GM18508 (cell line): ENCODE measurements at regions not wholly inside any gene's neighbourhood (a gene's known extent, or its start where the extent isn't known, plus 50 kb on each side); places are given as distances from the start of the nearest gene placed in this dataset.

Source experiments
- ATAC-seq: cut with Tn5 transposase; IDR thresholded peaks from one replicate; pipeline ENCODE4 v1.9.1; 2021; ENCODE audit warnings: moderate number of reproducible peaks; ENCODE audit not compliant: insufficient read depth, unreplicated experiment

DNA sequence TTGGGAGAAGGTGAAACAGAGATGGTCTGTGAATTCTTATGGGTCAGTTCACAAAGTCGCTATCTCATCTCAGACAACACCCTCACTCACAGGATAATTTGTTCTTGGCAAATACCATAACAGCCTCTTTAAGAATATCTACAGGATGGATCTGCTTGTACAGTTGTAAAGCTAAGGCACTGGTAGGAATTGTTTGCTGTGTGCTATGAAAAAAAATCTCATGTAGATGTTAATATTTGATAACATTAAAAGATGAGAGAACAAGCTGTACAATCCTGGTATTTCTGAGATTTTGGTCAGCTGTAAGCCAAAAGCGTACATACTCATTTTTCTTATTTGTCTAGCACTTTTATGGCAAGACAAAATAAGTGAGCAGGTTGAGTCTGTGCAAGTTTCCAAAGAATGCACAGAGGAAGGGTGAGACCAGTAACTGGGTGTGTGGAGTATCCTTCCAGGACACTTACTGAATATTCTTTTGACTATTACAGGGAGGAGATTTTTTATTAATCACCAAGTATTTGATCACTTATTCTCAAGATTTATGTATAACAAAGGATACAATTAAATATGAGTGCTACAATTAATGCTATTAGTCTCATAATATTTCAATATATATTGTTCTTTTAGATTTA, 814.5 kb upstream of the MIR17HG start:
- no peak for ATAC-seq

DNA sequence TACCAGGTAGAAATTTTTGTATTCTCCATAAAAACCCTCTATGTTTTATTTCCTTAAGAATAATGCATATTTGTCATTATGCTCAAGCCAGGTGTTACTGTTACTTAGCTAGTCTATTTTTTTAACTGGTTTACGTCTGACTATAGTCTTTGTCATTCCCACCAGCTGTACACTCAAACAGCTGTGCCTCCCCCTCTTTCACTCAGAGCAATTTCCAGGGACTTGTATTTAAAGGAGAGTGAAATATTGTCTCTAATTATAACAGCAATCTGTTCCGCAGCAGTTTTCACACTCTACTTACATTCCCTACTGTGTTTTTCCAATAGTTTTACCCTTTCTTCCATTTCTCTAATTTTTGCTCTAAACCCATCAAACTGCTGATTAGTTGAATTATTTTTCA, 813.6 kb upstream of the MIR17HG start:
- ATAC-seq = no peak

DNA sequence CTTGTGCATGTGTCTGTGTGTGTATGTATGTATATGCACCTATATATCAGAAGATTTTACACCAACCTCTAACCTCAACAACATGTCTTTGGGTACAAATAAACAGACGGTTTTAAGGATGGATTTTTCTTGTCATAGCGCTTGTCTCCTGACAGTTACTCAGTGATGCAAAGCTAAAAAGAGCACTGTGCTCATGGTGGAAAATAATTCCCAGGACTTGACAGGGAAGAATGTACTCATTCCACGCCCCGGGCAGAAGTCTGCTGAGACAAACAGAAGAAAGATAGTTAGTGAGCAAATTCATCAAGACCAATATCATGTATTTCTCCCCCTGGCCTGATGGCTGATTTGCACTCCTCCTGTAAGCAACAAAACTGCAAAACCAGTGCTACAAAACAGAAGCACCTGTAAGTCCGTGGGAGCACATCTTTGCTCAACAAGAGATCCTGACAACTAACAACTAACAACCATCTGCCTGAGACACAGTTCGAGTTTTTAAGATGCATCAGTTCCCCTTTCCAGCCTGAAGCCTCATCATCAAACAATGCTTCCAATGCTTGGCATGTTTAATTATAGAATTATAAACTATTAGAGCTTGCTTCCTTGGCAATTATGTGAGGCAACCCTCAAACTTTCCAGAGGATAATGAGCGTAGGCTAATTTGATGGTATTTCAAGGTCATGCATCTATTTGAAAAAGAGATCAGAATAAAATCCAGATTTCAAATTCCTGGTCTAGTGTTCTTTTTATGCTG, 812.7 kb upstream of the MIR17HG start:
- ATAC-seq = no peak

DNA sequence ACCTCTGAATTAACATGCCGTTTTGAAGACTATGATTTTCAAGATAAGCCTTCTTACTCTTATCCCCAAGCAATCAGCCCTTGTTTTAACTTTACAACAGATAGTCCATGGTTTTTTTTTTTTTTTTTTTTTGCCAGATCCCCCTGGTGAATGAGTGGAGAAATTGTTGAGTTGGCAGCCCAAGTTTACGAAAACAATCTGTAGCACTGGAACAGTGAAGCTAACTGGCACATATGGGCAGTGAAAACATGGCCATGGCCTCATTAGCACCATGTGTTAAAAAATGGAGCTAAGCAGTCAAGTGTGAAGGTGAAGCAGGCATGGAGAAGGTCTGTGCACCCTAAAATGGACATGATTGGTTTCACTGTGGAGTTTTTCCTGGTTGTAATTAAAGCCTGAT, 812.1 kb upstream of the MIR17HG start:
- no peak for ATAC-seq

DNA sequence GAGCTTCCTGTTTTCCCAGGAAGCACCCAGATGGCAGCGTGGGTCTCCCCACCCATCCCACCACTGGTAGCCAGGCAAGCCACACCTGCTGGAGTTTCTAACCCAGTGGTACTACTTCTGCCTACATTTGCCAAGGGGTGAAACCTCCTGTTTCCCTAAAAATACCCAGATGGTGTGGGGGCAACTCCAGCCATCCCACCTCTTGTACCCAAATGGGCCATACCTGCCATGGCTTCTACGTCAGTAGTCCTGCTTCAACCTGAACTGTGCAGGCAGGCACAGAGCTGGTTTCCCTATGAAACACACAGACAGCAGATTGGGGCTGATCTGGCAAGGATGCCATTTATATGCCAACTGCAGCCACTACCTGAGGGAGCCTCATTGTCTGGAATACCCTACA, 809.4 kb upstream of the MIR17HG start:
- ATAC-seq = no peak

DNA sequence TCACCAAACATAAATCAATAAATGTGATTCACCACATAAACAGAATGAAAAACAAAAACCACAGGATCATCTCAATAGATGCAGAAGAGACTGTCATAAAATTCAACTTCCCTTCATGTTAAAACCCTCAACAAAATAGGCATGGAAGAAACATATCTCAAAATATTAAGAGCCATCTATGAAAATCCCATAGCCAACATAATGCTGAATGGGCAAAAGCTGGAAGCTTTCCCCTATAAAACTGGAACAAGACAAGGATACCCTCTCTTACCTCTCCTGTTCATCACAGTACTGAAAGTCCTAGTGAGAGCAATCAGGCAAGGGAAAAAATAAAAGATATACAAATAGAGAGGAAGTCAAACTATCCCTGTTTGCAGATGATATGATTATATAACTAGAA, 806.1 kb upstream of the MIR17HG start:
- ATAC-seq = no peak

DNA sequence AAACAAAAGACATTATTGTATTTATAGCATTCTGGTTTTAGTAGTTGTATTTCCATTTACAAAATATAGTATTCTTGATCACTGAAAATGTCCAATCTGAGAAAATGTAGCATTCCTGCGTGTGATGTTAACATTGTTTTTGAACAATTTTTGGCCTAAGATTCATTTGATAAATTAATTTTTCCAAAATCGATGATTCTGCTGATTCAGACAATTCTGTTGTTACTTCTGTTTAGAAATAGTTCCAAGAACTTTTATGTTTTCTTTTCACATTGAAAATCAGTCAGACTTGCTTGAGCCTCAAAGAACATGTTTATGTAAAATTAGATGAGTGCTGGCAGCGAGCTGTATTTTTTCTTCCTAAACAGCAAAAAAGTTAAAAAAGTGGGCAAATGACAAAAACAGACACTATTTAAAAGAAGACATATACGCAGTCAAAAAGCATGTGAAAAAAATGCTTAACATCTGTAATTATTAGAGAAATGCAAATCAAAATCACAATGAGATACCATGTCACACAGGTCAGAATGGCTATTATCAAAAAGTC, 804.5 kb upstream of the MIR17HG start:
- no peak for ATAC-seq

DNA sequence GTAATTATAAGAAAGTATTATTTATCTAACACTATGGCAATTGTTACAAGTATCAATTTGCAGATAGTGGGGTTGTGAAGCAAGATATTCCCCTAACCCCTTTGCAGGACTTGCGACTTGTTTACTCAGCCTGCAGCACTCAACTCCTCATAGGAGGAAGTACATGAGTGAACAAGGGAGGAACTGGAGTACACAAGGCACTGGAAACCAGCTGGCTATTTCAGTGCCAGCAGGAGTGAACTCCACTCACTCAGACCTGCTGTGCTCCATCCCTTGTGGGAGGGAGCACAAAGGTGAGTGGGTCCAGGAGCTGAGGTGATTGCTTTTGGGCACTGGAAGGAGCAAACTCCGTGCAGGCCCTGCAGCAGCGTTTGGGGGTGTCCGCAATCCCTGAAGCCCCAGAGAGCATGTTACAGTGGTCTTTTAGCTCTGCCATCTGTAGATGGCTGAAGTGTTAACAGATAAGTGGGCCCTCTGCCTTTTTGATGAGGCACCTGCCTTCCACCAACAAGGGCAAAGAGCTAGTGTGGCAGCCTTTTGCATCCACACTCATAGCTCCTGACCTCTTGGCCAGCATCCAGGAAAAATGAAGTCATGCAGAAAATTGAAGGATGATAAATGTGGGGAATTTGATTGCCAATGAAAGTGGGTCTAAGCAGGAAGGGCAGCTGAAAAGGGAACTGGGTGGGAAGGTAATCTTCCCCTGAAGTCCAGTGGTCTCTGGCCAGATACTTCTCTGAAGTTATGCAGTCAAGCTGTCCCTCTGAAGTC, 802.2 kb upstream of the MIR17HG start:
- no peak for ATAC-seq

DNA sequence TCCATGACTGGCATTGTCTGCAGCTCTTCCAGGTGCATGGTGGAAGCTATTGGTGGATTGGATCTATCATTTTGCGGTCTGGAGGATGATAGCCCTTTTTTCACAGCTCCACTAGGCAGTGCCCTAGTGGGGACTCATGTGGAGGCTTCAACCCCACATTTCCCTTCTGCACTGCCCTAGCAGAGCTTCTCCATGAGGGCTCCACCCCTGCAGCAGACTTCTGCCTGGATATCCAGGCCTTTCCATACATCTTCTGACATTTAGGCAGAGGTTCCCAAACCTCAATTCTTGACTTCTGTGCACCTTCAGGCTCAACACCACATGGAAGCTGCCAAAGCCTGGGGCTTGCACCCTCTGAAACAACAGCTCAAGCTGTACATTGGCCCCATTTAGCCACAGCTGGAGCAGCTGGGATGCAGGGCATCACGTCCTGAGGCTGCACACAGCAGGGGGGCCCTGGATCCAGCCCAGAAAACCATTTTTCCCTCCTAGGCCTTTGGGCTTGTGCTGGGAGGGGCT, 800.2 kb upstream of the MIR17HG start:
- ATAC-seq = no peak

DNA sequence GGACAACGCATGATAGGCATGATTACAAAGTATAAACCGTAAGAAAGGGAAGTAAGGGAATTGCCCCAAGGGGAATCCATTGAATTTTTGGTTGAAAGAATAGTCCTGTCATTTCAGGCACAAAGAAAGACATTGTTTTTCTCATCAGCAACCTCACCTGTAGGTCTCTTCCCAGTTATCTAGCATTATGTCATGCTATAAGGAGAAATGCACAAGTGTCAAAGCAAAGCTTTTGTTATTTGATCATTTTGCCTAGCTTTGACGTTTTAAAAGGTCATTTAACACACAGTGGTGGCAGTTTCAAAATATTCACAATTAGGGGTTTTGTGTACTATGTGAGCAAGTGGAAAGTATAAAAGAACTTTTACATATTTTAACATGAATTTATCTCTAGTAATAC, 796.2 kb upstream of the MIR17HG start:
- no peak for ATAC-seq

DNA sequence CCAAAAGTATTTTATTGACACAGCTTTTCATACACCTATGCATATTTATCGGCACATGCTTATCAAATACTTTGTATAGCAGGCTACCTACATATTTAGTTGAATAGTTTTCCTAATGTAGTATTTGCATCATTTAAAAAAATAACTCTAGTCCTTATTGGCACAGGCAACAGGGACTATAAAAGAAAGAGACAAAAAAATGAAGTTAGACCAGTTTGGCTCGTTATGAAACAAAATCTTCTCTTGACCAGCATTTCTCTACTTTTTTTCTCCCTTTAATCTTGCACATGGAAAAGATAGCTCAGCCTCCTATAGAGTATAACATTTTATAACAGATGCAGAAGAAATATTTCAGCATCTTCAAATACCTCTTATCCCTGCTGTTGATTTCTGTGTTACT, 794.8 kb upstream of the MIR17HG start:
- ATAC-seq = no peak

DNA sequence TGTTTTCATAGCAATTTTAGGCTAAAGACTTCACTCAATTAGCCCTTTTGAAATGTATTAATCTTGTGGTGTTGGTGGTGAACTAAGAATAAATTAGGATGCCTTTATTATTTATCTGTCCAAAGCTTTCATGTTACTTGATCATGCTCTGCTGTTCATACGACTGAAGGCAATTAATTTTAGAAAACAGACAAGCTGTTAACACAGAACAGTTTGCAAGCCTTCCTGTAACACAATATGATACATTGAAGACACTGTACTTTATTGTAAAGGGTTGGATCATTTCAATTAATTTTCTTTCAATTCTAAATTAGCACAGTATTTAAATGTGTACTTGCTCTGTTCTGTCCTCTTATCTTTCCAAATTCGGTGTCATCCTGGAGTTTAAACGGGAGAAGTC, 794.3 kb upstream of the MIR17HG start:
- ATAC-seq = no peak

DNA sequence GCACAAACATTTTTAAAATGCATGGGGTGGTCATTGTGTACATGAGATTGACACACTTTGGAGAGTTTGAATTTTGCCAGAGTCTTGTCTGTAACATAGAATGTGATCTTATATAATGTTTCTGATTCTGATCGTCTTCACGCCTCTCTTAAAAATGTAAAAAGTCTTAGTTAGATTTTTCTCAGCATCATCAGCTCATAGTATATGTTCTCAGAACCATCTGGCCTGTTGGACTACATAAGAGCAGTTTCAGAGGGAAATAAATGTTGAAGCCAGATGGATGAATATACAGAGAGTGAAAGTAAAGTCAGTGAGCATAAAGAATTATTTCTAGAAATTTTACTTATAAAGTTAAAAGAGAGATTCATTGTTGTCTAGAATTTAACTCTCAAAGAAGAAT, 789.9 kb upstream of the MIR17HG start:
- ATAC-seq = no peak

DNA sequence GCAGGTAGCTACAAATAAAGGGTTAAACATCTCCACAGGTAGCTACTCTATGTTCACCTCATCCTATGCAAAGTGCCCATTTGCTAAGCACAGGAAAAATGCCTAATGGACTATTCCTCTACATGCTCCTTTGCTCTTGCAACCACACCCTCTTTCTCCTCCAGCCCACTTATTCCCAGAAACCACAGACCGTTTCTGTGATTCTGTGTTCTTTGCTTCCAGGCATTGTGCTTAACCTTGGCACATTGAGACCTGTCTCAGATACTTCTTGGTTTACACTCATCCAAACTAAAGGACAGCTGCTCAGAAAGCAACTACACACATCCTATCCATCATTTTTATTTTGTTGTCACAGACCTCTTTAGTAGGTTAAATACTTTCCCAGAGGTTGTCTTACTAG, 785.0 kb upstream of the MIR17HG start:
- ATAC-seq = no peak

DNA sequence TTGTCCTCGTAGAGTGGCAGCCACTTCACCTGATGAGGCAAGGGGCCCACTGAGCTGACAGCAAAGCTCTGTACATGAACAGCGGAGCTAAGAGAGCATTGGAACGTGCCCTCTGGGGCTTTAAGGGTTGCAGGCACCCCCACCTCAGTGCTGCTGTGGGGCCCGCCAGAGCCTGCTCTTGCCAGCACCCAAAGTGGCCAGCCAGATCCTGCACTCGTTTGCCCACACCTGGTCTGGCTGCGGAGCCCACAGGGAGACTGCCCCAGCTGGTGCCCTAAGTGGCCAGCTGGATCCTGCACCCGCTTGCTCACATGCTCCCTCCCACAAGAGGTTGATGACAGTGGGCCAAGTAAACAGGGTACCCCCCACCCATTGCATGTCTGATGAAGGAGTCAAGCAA, 783.4 kb upstream of the MIR17HG start:
- ATAC-seq = no peak

DNA sequence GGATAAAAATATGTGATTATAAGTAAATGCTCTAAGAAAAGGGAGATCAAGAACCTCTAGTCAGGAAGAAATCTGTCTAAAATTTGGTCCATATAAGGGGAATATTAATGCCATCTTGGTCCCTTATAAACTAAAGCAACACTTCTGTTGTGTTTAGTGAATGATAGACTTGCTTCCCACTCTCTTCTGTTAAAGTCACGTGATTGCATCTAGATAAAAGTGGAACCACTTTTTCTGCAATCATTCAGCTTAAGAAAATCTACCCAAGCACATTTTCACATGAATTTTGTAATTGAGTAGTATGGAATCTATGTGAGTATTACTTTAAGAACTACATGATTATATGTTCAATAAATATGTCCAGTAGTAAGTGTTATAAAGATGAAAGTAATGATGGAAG, 782.9 kb upstream of the MIR17HG start:
- ATAC-seq = no peak

DNA sequence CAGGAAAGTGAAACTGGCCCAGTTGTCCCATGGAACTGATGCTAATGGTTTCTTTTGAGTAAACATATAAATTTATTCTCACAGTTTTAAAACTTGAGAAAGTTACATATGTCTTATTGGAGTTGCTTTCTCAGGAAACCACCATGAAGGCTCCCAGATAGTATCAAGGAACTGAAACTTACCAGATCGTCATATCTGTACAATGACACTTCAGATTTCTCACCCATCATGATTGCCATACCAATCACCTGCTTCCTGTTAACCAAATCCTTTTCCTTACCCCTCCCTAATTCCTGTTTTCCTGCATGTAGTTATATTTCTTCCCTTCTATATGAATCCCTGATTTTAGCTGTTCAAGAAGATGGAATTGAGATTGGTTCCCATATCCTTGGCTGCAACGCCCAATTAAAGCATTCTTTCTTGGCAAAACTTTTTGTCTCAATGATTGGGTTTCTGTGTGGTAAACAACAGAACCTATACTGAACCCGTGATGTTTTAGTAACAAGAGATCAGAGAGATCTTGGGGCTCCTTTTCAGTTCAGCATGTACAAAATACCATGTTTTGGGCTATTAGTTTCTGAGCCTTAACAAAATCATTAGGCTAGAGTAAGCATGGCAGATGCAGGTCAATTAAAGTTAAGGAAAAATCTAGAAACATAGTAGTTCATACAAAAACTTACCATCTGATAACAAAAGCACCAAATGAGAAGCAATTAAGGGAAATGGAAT, 781.3 kb upstream of the MIR17HG start:
- ATAC-seq = no peak

DNA sequence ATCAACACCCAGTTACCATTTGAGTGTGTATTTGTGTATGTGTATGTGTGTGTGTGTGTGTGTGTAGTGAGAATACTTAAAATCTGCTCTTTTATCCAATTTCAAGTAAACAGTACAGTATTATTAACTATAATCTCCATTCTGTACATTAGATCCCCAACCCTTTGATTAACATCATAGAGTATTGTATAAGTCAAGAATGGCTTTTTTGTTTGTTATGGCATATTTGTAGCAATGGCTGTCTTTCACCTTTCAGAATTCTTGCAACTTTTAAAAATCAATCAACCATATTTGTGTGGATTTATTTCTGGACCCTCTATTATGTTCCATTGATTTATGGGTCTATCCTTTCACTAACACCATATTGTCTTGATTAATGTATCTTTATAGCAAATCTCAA, 779.3 kb upstream of the MIR17HG start:
- ATAC-seq = no peak

DNA sequence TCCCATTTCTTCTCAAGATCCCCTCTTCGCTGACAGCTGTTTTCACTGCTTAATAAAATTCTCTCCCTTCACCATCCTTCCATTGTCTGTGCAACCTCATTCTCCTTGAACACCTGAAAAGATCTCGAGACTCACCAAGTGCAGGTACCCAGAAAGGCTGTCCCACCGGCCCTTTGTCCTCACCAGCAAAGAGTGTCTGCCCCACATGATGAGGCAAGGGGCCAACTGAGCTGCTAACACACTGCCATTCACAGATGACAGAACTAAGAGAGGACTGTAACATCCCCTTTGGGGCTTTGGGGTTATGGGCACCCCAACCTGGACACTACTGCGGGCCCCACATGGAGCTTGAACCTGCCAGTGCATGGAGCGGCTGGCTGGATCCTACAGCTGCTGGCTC, 771.4 kb upstream of the MIR17HG start:
- ATAC-seq = no peak

DNA sequence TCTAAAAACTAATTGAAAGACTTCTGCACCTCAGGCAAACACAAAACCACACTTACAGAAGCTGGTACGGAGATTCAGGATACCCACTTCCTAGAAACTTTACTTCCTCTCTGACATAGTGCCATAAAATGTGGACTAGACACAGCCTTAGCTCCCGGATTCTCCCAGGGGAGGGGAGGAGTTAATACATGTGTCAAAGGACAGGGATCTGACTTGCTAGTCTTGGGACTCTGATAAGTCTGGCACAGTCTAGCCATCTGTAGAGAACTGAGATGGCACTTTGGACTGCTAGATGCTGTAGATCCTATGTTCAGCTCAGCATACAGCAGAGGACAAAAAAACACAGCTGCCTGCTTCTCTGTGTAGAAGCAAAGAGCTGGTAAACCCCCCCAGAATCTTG, 769.8 kb upstream of the MIR17HG start:
- no peak for ATAC-seq
